ENCODE measurements at regions not wholly inside any gene's neighbourhood (a gene's known extent, or its start where the extent isn't known, plus 50 kb on each side); places are given as distances from the start of the nearest gene placed in this dataset.

DNA sequence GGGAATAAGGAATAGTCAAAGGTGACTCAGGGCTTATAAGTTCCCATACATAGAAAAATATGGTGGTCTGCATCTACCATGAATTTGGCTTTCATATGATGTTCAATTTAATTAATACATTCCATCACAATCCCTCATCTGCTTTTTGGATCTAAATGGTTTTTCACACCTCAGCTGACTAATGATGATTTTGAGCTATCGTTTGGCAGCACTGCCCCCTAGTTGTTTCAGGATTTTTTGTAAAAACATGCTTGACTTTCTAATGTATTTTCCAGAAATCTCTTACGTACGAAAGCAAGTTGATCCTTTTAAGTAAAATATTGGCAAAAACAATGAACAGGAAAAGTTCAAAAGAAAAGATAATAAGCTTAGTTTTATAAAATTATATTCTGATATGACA lies 408.6 kb upstream of the ADGRB3 start:
- FAIRE-seq = no peak

More for the DNA sequence above, 408.6 kb upstream of the ADGRB3 start:
- H3K4me2 ChIP-seq (ENCODE audit: insufficient read depth, low read length) = no peak overlapping the region
- no peaks in the 10 kb centered on the region for H3K9me3 ChIP-seq (replicated peaks; ENCODE audit: control insufficient read depth, insufficient read depth, low read length)
- H3K79me2 ChIP-seq (ENCODE audit: control insufficient read depth, insufficient read depth, low read length) = no peaks in the 10 kb centered on the region
- no peak overlapping the region for H3K27ac ChIP-seq (ENCODE audit: insufficient read depth, low read depth, low read length)
- no peaks in the 10 kb centered on the region for H3K9me1 ChIP-seq (replicated peaks; ENCODE audit: control insufficient read depth, extremely low read depth, insufficient read depth, low read length)
- no peaks in the 10 kb centered on the region for H4K20me1 ChIP-seq (replicated peaks; ENCODE audit: control insufficient read depth, extremely low read depth, insufficient read depth, low read length)
- intact Hi-C loops (cut with micrococcal nuclease) = loop anchor here (5.0 kb wide), 1 partner anchor 1159 kb away; no protein-coding TSS in a partner anchor
- BruUV-seq (replicated peaks) = no TSS peak
- no peaks in the 10 kb centered on the region for H3K36me3 ChIP-seq (ENCODE audit: control insufficient read depth in 2 of 2, extremely low read depth in 1 of 2, insufficient read depth in 2 of 2, low read length in 2 of 2)
- H3K9ac ChIP-seq (replicated peaks; ENCODE audit: extremely low read depth, insufficient read depth, low read length) = no peak overlapping the region
- TF ChIP-seq, protein P1, sequence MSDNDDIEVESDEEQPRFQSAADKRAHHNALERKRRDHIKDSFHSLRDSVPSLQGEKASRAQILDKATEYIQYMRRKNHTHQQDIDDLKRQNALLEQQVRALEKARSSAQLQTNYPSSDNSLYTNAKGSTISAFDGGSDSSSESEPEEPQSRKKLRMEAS (IDR thresholded peaks at IDR 0.05; ENCODE audit: insufficient read depth, insufficient read length) = no peak
- TF ChIP-seq FOS (IDR thresholded peaks at IDR 0.05; ENCODE audit: borderline replicate concordance, insufficient read depth, low read length) = no peak
- TF ChIP-seq POLR2AphosphoS5 (IDR thresholded peaks at IDR 0.05; ENCODE audit: insufficient read depth, low read depth, low read length) = no peak
- no peak for TF ChIP-seq EZH2 (IDR thresholded peaks at IDR 0.05; ENCODE audit: borderline replicate concordance, low read depth, low read length, severe bottlenecking)
- no peak for TF ChIP-seq JUN (IDR thresholded peaks at IDR 0.05; ENCODE audit: borderline replicate concordance, insufficient read depth, insufficient read length, low read depth)
- TF ChIP-seq, protein P2, sequence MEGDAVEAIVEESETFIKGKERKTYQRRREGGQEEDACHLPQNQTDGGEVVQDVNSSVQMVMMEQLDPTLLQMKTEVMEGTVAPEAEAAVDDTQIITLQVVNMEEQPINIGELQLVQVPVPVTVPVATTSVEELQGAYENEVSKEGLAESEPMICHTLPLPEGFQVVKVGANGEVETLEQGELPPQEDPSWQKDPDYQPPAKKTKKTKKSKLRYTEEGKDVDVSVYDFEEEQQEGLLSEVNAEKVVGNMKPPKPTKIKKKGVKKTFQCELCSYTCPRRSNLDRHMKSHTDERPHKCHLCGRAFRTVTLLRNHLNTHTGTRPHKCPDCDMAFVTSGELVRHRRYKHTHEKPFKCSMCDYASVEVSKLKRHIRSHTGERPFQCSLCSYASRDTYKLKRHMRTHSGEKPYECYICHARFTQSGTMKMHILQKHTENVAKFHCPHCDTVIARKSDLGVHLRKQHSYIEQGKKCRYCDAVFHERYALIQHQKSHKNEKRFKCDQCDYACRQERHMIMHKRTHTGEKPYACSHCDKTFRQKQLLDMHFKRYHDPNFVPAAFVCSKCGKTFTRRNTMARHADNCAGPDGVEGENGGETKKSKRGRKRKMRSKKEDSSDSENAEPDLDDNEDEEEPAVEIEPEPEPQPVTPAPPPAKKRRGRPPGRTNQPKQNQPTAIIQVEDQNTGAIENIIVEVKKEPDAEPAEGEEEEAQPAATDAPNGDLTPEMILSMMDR (IDR thresholded peaks at IDR 0.05; ENCODE audit: extremely low read depth in 1 of 2, insufficient read depth in 1 of 2, low read depth in 1 of 2, low read length in 2 of 2) = no peak
- no peak for TF ChIP-seq GATA2 (IDR thresholded peaks at IDR 0.05; ENCODE audit: insufficient read depth, insufficient read length, low read depth, low read length)
- no peak for TF ChIP-seq MYC (IDR thresholded peaks at IDR 0.05; ENCODE audit: low read depth, low read length)
- H3K27me3 ChIP-seq (ENCODE audit: control insufficient read depth in 2 of 2, insufficient read depth in 2 of 2, low read length in 2 of 2) = no peaks in the 10 kb centered on the region
- POLR2A ChIA-PET = no interaction called here
- no peak for DNase-seq (ENCODE audit: low read depth, low spot score)
- dilution Hi-C loops (cut with MboI; ENCODE audit: extremely low pct_ligation_motif_present, low sequenced_read_pairs) = no loop called here
- no peak overlapping the region for H2AFZ ChIP-seq (ENCODE audit: low read depth, low read length)
- no peaks in the 10 kb centered on the region for H3K4me1 ChIP-seq (ENCODE audit: control insufficient read depth, extremely low read depth, insufficient read depth, low read length)
- CTCF ChIA-PET = interaction anchor here (1.0 kb wide), 1 partner anchor 1160 kb away, joined by 5 read pairs; no protein-coding TSS in a partner anchor
- H3K4me3 ChIP-seq (replicated peaks in 1 of 3; ENCODE audit: insufficient read depth in 1 of 3, low read depth in 1 of 3, low read length in 3 of 3) = no peak overlapping the region

Data from endothelial cell of umbilical vein (primary cell).